ENCODE measurements at regions not wholly inside any gene's neighbourhood (a gene's known extent, or its start where the extent isn't known, plus 50 kb on each side); places are given as distances from the start of the nearest gene placed in this dataset.

DNA sequence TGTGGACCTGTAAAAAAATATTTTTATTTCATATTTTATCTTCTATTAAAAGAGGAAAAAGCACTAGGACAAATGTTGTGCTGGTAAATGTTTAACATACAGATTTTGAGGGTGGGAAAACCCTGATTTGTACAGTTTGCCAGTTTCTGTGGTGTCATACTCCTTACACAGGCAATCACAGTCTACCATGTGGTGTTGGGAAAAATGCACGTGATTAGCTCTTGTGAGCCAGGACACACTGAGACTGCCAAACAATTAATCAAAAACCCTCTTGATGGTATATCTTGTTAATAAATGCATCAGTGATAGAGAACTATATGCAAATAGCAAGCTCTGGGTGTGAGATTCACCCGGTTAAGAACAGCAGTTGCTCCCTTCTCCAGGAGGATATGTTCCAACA, 136.5 kb upstream of the ZC3H11B start:
- Histone ChIP-seq H3K4me3 (ENCODE audit: low read length) (no peak overlapping the region), H3K27me3 (ENCODE audit: control insufficient read depth, insufficient read depth) (no peaks in the 10 kb centered on the region), H3K9me3 (ENCODE audit: control insufficient read depth, low read length) (peaks cover 1% of the 10 kb centered on the region), H3K27ac (ENCODE audit: low read length) (no peak overlapping the region), H3K4me1 (ENCODE audit: control insufficient read depth, insufficient read depth, low read length) (peaks cover 3% of the 10 kb centered on the region)
- DNase-seq = no peak
- 34% methylated on average over 2 of the region's 2 CpGs for WGBS
- ATAC-seq = no peak
- intact Hi-C loops (cut with DNase I) = loop anchor here in 1 of 4 donors (10.0 kb wide), 1 partner anchor 85 kb away; no protein-coding TSS in a partner anchor

DNA sequence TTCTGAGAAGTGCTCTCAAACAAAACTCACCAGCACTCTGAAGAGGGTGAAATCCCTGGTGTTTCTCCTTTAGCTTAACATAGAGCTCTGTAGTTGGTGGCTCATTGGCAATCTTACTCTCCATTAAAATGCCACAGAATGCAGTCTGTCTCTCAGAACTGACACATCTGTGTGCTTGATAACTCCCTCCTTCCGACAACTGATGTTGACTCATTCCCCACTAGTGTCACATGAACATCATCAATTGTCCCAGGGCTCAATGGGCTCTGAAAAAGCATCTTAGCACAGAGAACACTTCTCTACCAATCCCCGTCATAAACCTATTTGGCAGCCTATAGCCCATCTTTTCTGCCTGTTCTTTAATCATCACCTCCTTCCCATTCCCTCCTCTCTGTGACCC, 133.2 kb upstream of the ZC3H11B start:
- H3K27ac ChIP-seq (ENCODE audit: low read length) = no peak overlapping the region
- ATAC-seq (no peak), DNase-seq (no peak)
- H3K9me3 ChIP-seq (ENCODE audit: control insufficient read depth, low read length) = no peaks in the 10 kb centered on the region
- H3K27me3 ChIP-seq (ENCODE audit: control insufficient read depth, insufficient read depth) = no peaks in the 10 kb centered on the region
- intact Hi-C loops (cut with DNase I) = loop anchor here in 1 of 4 donors (10.0 kb wide), 1 partner anchor 81 kb away; no protein-coding TSS in a partner anchor
- WGBS = 98% methylated on average over 2 of the region's 2 CpGs
- H3K4me1 ChIP-seq (ENCODE audit: control insufficient read depth, insufficient read depth, low read length) = no peaks in the 10 kb centered on the region
- no peak overlapping the region for H3K4me3 ChIP-seq (ENCODE audit: low read length)

DNA sequence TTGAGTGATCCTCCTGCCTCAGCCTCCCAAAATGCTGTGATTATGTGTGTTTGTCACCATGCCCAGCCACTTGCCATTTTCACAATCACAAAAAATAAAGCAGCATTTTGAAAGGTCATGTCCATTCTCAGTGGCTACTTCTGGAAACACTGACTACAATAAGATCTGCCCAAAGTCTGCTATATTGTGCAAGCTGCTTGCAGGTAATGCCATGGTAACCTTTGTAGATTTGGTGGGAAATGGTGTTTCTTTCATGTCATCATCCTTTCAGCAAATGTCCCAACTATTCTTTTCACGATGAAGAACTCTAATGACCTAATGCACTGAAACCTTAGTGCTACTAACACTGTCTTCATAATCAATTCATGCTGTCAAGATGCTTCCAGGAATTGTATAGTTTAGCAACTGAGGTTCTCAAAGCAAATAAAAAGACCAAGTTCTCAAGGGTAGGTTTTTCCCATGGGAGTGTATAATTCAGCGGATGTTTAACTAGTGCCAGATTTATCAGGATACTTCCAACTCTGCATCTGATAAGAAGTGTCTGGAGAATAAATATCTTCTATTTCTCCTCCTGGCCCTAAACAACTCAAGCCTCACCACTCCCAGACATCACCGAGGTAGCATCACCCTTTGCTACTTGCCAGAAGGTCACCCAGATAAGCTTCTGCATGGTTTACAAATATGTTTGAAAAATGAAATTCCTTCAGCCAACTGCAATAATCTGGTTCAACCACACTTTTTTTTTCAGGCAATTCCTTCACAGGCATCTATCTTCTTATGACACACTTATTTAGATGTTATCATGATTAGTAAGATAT, 132.0 kb upstream of the ZC3H11B start:
- H3K27ac ChIP-seq (ENCODE audit: low read length) = no peak overlapping the region
- intact Hi-C loops (cut with DNase I) = loop anchor here in 1 of 4 donors (10.0 kb wide), 1 partner anchor 80 kb away; no protein-coding TSS in a partner anchor
- no peaks in the 10 kb centered on the region for H3K4me1 ChIP-seq (ENCODE audit: control insufficient read depth, insufficient read depth, low read length)
- 24% methylated on average over 3 of the region's 3 CpGs for WGBS
- no peaks in the 10 kb centered on the region for H3K9me3 ChIP-seq (ENCODE audit: control insufficient read depth, low read length)
- H3K27me3 ChIP-seq (ENCODE audit: control insufficient read depth, insufficient read depth) = no peaks in the 10 kb centered on the region
- DNase-seq (no peak), ATAC-seq (no peak)
- no peak overlapping the region for H3K4me3 ChIP-seq (ENCODE audit: low read length)

DNA sequence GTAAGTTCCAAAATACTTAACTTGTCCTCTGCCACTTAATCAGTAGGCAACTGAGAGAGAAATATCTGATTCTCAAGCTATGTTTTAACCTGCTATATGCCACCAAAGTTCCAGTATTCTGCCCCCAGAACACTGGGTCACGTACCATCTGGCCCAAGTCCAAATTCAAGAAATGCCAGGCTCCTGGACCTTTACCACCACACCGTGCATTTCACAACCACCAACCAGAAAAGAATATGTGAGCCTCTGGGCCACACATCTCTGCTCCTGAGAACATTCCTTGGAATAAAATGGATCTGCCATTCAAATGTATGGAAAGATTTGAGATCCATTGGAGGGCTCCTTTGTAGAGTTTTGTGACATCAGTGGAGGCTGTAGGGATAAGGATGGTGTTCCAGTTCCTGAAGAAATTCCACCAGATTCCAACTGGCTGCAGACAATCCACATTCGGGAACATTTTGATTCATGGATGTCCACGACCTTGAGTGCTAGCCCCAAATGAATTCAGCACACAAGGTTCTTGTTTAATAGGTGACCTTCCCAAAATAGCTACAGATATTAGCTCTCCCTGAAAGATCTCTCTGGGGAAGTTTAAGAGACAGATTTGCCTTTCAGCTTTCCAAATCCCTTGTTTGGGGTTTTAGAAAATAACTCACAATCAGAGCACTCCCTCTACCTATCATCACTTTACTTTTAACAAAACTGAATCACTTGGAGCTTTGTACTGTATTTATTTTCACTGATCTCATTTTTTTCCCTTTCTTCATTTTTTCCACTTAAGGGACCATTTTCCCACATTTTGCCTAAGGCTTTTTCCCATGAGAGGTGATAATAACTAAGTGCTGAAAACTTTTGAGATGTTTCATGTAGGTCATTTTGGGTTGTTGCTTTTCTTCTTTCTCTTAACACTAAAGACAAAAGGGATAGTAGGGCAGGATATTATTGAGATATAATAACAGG, 128.4 kb upstream of the ZC3H11B start:
- DNase-seq = no peak
- intact Hi-C loops (cut with DNase I) = loop anchor here in 1 of 4 donors (10.0 kb wide), 1 partner anchor 76 kb away; no protein-coding TSS in a partner anchor
- Histone ChIP-seq H3K27ac (ENCODE audit: low read length) (peak overlapping the region; percentile 24), H3K4me3 (ENCODE audit: low read length) (no peak overlapping the region), H3K9me3 (ENCODE audit: control insufficient read depth, low read length) (no peaks in the 10 kb centered on the region), H3K27me3 (ENCODE audit: control insufficient read depth, insufficient read depth) (no peaks in the 10 kb centered on the region), H3K4me1 (ENCODE audit: control insufficient read depth, insufficient read depth, low read length) (no peaks in the 10 kb centered on the region)
- ATAC-seq = peak; percentile 51 to 79
- WGBS = 53% methylated on average over 4 of the region's 4 CpGs

DNA sequence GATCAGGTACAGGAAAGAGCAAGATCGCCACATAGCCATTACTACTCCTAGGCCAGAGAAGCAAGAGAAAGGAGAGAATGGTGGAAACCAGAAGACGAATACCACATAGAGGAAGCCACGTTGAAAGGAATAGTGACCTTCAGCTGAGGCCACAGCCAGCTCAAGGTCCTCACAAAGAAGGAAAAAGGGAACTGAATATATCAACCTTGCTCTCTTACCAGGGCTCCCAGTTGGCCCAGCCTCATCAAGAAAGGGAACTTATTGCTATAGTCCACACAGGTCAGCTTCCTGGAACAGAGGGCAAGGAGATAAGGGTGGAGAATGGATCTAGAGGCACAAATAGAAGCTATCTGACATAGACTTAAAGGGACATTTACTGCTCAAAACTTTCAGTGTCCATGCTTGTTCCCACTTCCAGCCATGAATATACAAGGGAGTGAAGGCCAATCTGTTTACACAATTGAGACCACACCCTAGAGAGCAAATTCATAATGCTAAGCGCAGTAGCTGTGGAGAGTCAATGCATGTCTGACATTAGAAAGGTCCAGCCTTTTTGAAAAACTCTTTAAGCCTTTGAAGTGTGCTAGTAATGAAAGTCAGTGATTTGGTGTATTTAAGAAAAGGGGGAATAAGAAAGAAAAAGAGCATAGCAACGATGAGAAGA, 120.7 kb upstream of the ZC3H11B start:
- Histone ChIP-seq H3K27me3 (ENCODE audit: control insufficient read depth, insufficient read depth) (no peaks in the 10 kb centered on the region), H3K4me1 (ENCODE audit: control insufficient read depth, insufficient read depth, low read length) (no peaks in the 10 kb centered on the region), H3K4me3 (ENCODE audit: low read length) (no peak overlapping the region), H3K9me3 (ENCODE audit: control insufficient read depth, low read length) (no peaks in the 10 kb centered on the region), H3K27ac (ENCODE audit: low read length) (no peak overlapping the region)
- no peak for ATAC-seq
- DNase-seq = no peak
- WGBS = 72% methylated on average over 5 of the region's 5 CpGs
- intact Hi-C loops (cut with DNase I) = no loop called here

DNA sequence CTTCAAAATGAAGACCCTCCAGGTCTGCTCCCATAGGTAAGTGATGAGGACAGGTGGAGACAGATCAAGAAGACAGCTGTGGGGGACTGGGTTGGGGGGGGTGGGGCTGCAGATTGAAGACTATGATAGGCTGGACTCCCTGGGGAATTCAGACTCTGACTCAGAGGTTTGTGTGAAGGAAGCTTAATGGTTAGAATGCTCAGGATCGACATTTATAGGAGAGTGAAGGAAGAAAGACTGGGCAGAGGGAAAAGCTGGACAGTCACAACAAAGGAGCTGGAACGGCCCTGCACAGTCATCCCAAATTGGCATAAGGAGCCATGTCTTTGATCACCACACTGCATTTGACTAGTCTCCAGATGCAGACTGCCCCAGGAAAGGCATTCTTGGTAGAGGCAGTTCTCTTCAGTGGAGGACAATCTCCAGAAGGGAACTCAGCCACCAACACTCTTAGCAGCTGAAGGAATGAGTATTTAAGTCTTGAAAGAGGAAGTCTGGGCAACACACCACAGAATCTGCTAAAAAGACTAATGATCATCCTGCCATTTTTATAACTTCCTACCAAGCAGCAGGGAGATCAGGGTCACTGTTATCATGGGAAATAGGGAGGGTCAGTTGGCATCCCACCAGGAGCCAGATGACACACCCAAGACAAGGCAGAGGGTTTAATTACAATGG, 120.0 kb upstream of the ZC3H11B start:
- no peaks in the 10 kb centered on the region for H3K27me3 ChIP-seq (ENCODE audit: control insufficient read depth, insufficient read depth)
- intact Hi-C loops (cut with DNase I) = no loop called here
- DNase-seq (no peak), ATAC-seq (no peak)
- H3K4me3 ChIP-seq (ENCODE audit: low read length) = no peak overlapping the region
- H3K9me3 ChIP-seq (ENCODE audit: control insufficient read depth, low read length) = no peaks in the 10 kb centered on the region
- no peaks in the 10 kb centered on the region for H3K4me1 ChIP-seq (ENCODE audit: control insufficient read depth, insufficient read depth, low read length)
- 87% methylated on average over 2 of the region's 2 CpGs for WGBS
- no peak overlapping the region for H3K27ac ChIP-seq (ENCODE audit: low read length)

DNA sequence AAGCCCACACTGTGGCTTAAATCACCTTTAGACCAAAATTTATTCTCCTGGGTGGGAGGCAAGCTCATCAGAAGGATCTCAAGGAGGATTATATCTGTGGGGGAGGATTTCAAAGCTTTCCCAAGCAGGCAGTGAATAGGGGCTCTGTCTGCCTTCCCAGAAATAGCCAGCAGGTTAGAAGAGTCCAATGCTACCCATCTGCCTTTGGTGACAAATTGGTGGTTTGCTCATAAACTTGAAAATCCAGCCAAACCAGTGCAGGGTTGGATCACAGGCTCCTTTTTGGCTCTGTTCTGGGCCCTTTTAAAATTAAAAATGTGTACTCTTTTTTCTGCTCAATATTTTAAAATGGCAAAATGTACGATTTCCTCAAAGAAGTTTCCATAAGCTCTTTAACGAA, 118.9 kb upstream of the ZC3H11B start:
- ATAC-seq = no peak
- H3K27ac ChIP-seq (ENCODE audit: low read length) = no peak overlapping the region
- WGBS = 86% methylated on average over 2 of the region's 2 CpGs
- H3K27me3 ChIP-seq (ENCODE audit: control insufficient read depth, insufficient read depth) = no peaks in the 10 kb centered on the region
- no peaks in the 10 kb centered on the region for H3K9me3 ChIP-seq (ENCODE audit: control insufficient read depth, low read length)
- DNase-seq = no peak
- intact Hi-C loops (cut with DNase I) = no loop called here
- H3K4me3 ChIP-seq (ENCODE audit: low read length) = no peak overlapping the region
- H3K4me1 ChIP-seq (ENCODE audit: control insufficient read depth, insufficient read depth, low read length) = no peaks in the 10 kb centered on the region

DNA sequence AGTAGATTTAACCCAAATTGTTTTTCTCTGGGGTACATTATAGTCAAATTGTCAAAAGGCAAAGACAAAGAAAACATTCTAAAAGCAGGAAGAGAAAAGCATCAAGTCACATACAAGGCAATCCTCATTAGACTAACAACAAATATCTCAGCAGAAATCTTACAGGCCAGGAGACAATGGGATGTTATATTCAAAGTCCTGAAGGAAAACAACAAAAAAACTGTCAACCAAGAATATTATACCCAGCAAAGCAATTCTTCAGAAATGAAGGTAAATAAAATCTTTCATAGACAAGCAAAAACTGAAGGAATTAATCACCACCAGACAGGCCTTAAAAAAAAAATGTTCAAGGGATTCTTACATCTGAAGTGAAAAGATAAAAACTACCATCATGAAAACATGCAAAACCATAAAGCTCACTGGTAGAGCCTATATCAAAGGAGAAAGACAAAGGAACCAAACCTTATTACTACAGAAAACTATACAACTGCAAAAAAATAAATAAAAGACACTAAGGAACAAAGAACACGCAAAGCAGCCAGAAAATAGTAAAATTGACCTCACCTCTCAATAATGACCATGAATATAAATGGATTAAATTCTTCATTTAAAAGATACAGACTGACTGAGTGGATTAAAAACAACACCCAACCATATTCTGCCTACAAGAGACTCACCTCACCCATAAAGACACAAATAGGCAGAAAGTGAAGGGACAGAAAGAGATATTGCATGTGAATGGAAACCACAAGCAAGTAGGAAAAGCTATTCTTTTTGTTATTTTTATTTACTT, 113.8 kb upstream of the ZC3H11B start:
- ATAC-seq (no peak), DNase-seq (no peak)
- no peak overlapping the region for H3K27ac ChIP-seq (ENCODE audit: low read length)
- no peaks in the 10 kb centered on the region for H3K4me1 ChIP-seq (ENCODE audit: control insufficient read depth, insufficient read depth, low read length)
- whole genome bisulfite sequencing = 98% methylated on average over 1 of the region's 1 CpG
- peaks cover 2% of the 10 kb centered on the region for H3K9me3 ChIP-seq (ENCODE audit: control insufficient read depth, low read length)
- H3K27me3 ChIP-seq (ENCODE audit: control insufficient read depth, insufficient read depth) = no peaks in the 10 kb centered on the region
- no peak overlapping the region for H3K4me3 ChIP-seq (ENCODE audit: low read length)
- intact Hi-C loops (cut with DNase I) = no loop called here

DNA sequence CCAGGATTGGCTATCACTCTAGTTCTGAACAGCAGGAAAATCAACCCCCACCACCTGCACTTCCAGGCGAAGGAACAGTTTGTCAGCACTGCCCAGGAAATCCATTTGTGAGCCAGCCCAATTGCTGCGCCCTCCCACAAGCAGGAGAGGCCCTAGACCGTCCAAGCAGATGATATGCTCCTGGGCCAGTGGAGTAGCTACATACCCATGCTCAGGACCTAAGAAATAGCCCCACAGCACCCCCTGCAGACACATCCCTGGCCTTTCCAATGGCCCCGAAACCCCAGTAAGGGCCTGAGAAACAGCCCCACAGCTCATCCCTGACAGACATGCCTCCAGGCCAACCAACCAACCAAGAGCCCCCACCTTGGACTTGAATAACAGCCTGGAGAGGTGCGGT, 111.5 kb upstream of the ZC3H11B start:
- ATAC-seq = no peak

DNA sequence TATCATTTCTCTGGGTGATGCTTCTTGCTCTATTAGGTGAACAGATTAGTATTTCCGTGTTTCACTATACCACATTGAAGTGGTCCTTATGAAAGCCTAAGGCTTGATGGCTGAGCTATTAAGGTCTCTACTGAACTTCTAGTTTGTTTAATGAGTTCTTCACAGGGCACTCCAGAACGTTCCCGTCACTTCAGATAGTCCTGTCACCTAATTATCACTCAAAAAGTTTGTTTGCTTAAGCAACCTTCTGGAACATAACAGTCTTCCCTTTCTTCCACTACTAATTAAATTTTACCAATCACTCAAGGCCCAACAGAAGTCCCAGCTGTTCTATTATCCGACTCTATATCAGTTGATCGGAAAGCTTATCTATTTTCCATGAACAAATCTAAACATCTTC, 104.6 kb upstream of the ZC3H11B start:
- Histone ChIP-seq H3K4me1 (ENCODE audit: control insufficient read depth, insufficient read depth, low read length) (no peaks in the 10 kb centered on the region), H3K9me3 (ENCODE audit: control insufficient read depth, low read length) (no peaks in the 10 kb centered on the region), H3K4me3 (ENCODE audit: low read length) (no peak overlapping the region), H3K27me3 (ENCODE audit: control insufficient read depth, insufficient read depth) (no peaks in the 10 kb centered on the region), H3K27ac (ENCODE audit: low read length) (no peak overlapping the region)
- ATAC-seq (no peak), DNase-seq (no peak)
- WGBS = 74% methylated on average over 5 of the region's 5 CpGs
- intact Hi-C loops (cut with DNase I) = no loop called here

More for the DNA sequence above, 111.5 kb upstream of the ZC3H11B start:
- intact Hi-C loops (cut with DNase I) = no loop called here
- WGBS = 81% methylated on average over 5 of the region's 5 CpGs
- peak in 1 of 3 donors; percentile 17 for DNase-seq
- Histone ChIP-seq H3K4me3 (ENCODE audit: low read length) (no peak overlapping the region), H3K27me3 (ENCODE audit: control insufficient read depth, insufficient read depth) (no peaks in the 10 kb centered on the region), H3K27ac (ENCODE audit: low read length) (no peak overlapping the region), H3K4me1 (ENCODE audit: control insufficient read depth, insufficient read depth, low read length) (no peaks in the 10 kb centered on the region), H3K9me3 (ENCODE audit: control insufficient read depth, low read length) (peaks cover 2% of the 10 kb centered on the region)
